ENCODE measurements at regions not wholly inside any gene's neighbourhood (a gene's known extent, or its start where the extent isn't known, plus 50 kb on each side); places are given as distances from the start of the nearest gene placed in this dataset.

DNA sequence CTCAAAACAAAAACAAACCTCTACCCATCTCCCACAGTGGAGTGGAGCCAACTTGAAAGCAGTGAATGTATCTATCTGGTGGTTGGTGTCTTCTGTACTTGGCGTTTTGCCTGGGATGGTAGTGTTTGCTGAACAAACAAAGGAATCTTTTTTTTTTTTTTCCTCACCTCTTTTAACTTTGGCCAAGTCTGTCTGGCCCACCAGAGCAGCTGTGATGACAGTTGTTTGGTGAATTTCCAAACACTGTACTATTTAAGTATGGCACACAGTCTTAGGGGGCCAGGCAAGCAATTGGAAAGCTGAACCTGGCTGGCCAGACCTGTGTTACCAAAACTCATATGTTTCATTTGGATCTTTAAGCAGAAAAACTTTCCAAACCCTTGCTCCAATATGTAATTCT is 101.8 kb upstream of the CDH13 start:
- TF ChIP-seq POLR2A (IDR thresholded peaks at IDR 0.05) (no peak), EP300 (IDR thresholded peaks at IDR 0.05) (no peak)
- TF ChIP-seq, protein P1, sequence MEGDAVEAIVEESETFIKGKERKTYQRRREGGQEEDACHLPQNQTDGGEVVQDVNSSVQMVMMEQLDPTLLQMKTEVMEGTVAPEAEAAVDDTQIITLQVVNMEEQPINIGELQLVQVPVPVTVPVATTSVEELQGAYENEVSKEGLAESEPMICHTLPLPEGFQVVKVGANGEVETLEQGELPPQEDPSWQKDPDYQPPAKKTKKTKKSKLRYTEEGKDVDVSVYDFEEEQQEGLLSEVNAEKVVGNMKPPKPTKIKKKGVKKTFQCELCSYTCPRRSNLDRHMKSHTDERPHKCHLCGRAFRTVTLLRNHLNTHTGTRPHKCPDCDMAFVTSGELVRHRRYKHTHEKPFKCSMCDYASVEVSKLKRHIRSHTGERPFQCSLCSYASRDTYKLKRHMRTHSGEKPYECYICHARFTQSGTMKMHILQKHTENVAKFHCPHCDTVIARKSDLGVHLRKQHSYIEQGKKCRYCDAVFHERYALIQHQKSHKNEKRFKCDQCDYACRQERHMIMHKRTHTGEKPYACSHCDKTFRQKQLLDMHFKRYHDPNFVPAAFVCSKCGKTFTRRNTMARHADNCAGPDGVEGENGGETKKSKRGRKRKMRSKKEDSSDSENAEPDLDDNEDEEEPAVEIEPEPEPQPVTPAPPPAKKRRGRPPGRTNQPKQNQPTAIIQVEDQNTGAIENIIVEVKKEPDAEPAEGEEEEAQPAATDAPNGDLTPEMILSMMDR (IDR thresholded peaks at IDR 0.05), result no peak
